A204.1 (cell line): ENCODE measurements at regions not wholly inside any gene's neighbourhood (a gene's known extent, or its start where the extent isn't known, plus 50 kb on each side); places are given as distances from the start of the nearest gene placed in this dataset.

Experiments used
- FAIRE-seq: peaks from 2 replicates; lab custom pipeline; 2012; peaks lifted over from hg19 to GRCh38; lab: Jason Lieb, UNC

GRCh38 chr6:138580040-138580439, 80.7 kb upstream of the NHSL1 start:
- no peak for FAIRE-seq

GRCh38 chr6:138580801-138581200, 81.5 kb upstream of the NHSL1 start:
- FAIRE-seq: no peak

- no peak for FAIRE-seq
These were observed 83.3 kb upstream of the NHSL1 start for GRCh38 chr6:138582573-138582972.

- no peak for FAIRE-seq
These were observed 87.3 kb upstream of the NHSL1 start for GRCh38 chr6:138586638-138587037.

GRCh38 chr6:138588805-138589434, 89.6 kb upstream of the NHSL1 start:
- FAIRE-seq: peak; percentile 89

GRCh38 chr6:138590796-138591709, 91.8 kb upstream of the NHSL1 start:
- peak; percentile 65 for FAIRE-seq

- FAIRE-seq: no peak
These were observed 93.4 kb upstream of the NHSL1 start for GRCh38 chr6:138592749-138593123.

GRCh38 chr6:138593124-138593877, 94.0 kb upstream of the NHSL1 start:
- peak; percentile 98 for FAIRE-seq

- FAIRE-seq: no peak
These were observed 94.8 kb upstream of the NHSL1 start for GRCh38 chr6:138593909-138594757.

GRCh38 chr6:138594758-138595140, 95.5 kb upstream of the NHSL1 start:
- FAIRE-seq: no peak

- peak; percentile 19 for FAIRE-seq
These were observed 96.8 kb upstream of the NHSL1 start for GRCh38 chr6:138596126-138596525.

- FAIRE-seq: no peak
These were observed 97.3 kb upstream of the NHSL1 start for GRCh38 chr6:138596591-138596990.

- peak; percentile 96 for FAIRE-seq
These were observed 98.0 kb upstream of the NHSL1 start for GRCh38 chr6:138597336-138597735.

- no peak for FAIRE-seq
These were observed 99.4 kb upstream of the NHSL1 start for GRCh38 chr6:138598562-138599173.

- no peak for FAIRE-seq
These were observed 101.0 kb upstream of the NHSL1 start for GRCh38 chr6:138600261-138600660.

- peak; percentile 90 for FAIRE-seq
These were observed 101.4 kb upstream of the NHSL1 start for GRCh38 chr6:138600726-138601125.

- FAIRE-seq: no peak
These were observed 101.8 kb upstream of the NHSL1 start for GRCh38 chr6:138601128-138601527.

- FAIRE-seq: no peak
These were observed 106.7 kb upstream of the NHSL1 start for GRCh38 chr6:138605958-138606357.

GRCh38 chr6:138607478-138608433, 108.5 kb upstream of the NHSL1 start:
- FAIRE-seq: no peak

- no peak for FAIRE-seq
These were observed 109.6 kb upstream of the NHSL1 start for GRCh38 chr6:138608896-138609295.
